HG03095 (cell line): ENCODE measurements at regions not wholly inside any gene's neighbourhood (a gene's known extent, or its start where the extent isn't known, plus 50 kb on each side); places are given as distances from the start of the nearest gene placed in this dataset.

Experiments used
- ATAC-seq: cut with Tn5 transposase; IDR thresholded peaks from one replicate; pipeline ENCODE4 v1.9.1; 2021; ENCODE audit warnings: moderate library complexity; ENCODE audit not compliant: unreplicated experiment

DNA sequence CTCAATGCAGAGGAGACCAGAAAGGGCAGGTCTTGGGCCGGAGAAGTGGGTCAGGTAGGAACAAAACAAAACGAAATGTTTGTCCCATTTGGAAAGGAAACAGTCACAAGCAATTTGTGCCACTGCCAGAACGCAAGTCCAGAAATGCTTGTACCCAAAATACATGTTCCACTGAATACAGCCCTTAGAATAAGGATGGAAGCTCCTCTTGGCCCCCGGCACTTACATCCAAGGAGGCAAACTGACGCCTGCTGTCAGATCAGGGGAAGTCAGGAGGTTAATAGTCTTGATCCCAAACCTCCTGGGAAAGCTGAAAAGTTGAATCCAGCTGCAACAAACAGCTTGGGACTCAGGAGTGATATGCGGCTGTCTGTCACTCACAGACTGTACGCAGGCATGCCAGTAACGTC lies 75.9 kb upstream of the GALNT2 start:
- no peak for ATAC-seq

DNA sequence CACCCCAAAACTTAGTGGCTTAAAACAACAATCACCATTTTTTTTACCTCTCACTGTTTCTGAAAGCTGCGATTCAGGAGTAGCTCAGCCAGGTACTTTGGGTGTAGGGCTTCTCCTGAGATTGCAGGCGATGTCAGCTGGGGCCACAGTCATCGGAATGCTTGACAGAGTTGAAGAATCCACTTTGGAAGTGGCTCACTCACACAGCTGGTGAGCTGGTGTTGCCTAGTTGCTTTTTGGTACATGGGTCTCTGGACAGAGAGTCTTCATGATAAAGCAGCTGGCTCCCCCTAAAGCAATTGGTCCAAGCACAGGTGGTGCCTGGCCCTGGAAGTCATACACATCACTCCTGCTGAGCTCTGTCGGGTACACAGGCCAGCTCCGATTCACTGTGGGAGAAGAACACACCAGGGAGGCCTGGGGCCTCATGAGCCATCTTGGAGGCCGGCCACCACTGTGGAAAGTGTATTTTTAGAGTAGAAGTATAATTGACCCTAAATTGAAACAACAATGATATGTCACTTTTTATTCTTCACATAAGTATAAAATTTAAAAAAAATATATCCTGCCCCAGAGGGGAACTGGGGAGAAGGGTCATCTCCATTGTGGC lies 75.2 kb upstream of the GALNT2 start:
- no peak for ATAC-seq

DNA sequence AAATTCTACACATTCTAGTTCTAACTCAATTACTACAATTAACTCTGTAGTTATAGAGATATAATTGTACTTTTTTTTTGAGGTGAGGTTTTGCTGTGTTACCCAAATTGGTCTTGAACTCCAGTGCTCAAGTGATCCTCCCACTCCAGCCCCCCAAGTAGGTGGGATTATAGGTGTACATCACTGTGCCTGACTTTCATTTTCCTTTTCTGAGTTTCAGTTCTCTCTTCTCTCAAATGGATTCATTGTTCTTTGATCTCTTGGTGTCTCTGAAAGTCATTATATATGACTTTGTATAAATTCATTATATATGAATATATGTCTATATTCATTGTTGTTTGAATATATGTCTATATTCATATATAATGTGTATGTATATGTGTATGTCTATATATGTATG lies 74.0 kb upstream of the GALNT2 start:
- ATAC-seq, result no peak

DNA sequence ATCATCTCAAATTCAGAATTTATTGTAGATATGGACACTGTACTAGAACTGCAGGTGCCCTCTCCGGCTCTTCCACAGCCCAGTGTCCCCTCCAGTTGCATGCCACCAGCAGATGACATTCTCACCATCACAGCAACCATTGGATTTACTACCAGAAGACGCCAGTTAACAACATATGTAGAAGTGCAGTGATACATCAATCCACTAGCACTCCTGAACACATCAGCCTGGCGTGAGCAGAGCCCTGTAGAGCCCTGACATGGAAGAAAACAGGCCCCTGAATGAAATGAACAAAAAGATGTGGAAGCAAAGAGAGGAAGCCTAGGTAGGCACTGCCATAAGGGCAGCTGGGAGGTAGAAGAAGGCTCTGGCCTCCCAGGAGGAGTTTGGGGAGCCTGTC lies 73.1 kb upstream of the GALNT2 start:
- no peak for ATAC-seq

DNA sequence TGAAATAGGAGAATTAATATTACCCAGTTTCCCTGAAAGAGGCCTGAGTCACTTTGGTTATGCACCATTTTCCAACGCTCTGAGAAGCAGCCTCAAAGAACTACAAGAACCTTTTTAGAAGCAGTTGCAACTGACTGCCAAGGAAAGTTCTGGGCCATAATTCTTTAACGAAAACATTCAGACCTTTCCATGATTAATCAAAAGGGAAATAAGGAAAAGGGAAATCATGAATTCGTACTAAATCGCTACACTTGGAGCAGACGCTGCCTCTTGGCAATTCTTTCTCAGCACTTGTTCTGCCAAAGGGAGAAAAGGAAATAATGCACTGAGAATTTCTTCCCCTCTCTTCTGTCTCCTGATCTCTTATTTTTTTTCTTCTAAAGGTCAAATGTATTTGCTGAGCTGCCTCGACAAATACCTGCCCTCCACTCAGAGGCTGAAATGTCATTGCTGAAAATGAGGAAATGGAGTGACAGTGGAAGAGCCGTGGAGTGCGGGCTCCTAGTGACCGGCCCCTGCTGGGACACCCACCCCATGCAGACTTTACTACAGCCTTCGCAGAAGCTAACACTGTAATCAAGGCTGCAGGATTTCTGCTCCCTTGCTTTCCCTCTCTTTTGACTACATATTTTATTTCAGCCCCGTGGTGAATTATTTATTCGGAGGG lies 67.9 kb upstream of the GALNT2 start:
- ATAC-seq, result no peak

DNA sequence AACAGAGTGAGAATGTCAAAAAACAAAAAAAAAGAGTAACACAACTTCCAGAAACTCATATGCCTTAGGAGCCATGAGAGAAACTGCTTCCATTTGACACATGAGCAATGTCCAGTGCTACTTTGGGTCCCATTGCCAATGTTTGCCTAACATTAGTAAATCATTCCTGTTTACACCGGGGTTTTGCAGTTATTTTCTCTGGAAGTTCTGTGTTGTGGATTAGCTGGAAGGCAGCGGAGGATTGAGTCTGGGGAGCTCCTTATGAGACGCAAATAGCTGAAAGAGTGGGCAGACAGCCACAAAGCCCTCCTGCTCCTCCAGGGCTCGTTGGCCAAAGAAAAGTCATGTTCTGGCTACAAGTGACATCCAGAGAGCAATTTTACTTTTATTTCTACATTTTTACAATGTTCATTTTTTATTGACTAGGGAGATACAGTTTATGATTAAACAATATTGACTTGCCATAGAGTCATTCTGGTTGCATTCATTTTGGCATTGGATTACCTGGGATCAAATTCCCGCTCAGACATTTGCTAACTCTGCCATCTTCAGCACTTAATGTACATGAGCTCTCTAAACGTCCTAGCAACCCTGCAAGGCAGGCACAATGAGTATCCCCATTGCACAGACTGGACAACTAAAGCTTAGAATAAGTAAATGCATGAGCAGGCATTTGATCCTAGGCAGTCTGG lies 66.4 kb upstream of the GALNT2 start:
- no peak for ATAC-seq

DNA sequence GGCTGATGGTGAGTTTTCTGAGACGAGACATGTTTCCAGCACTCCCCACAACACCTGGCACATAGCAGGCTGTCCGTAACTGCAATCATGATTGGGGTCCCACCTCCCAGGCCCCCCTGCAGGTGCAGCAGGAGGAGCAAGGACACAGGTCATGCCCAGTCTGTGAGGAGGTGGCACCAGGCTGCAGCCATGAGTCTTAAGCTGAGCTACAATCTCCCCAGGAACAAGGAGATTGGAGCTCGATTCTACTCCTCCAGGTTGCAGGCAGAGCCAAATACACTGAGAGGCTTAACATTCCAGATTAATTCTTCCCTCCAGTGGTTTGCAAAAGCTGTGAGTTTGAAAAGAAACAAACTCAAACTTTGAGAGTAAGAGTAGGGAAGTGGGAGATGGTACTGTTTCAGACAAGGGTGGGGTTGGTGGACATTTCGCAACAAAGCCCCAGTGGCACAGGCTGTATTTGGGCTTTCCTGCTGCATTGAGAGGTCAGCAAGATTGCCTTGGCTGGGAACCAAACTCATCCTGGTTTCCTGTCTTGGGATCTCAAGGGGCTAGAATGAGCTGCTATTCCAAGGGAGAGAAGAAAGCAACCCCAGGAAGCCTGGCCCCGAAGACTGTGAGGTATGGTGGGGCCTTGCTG lies 64.8 kb upstream of the GALNT2 start:
- no peak for ATAC-seq

DNA sequence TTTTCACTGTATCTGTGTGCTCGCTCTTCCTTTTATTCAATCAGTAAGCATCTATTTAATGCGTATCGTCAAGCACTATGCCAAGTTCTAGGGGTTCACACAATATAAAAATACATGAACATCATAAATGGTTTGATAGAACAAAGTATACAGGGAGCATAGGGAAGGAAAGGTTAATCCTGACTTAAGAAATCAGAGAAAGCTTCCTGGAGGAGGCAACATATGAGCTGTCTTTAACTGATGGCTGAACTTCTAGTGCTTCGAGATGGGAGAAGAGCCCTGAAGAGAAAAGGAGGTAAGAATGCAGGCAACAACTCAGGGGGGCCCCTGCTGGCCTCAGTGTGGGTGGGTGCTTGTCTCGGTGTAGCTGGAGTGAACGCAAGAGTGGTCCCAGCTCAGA lies 63.6 kb upstream of the GALNT2 start:
- ATAC-seq, result no peak

DNA sequence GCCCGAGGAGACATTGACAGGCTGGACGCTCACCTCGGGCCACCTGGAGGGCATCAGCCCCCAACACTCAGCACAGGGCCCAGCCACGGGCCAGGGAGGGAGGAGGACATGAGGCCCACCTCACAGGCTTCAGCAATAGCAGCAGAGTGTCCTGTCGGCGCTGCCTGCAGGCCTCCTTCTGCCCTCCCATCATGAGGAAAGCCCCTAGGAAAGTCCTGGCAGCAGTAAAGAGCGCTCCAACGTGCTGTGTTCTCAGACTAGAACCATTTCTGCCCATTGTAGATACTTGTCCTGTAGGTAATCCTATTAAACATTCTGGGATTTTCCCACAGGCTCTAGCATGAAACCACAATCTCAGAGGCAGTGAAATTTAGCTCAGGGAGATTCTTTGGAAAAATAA lies 62.0 kb upstream of the GALNT2 start:
- no peak for ATAC-seq

DNA sequence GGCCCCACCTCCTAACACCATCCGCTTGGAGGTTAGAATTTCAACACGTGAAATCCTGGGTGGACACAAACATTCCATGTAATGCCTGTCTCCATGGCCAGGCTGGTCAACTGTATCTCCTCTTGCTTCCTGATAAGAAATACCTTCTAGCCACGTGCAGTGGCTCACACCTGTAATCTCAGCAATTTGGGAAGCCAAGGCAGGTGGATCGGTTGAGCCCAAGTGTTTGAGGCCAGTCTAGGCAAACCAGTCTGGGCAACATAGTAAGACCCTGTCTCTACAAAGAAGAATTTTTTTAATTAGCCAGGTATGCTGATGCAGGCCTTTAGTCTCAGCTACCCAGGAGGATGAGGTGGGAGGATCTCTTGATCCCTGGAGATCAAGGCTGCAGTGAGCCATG lies 58.3 kb upstream of the GALNT2 start:
- ATAC-seq, result no peak

DNA sequence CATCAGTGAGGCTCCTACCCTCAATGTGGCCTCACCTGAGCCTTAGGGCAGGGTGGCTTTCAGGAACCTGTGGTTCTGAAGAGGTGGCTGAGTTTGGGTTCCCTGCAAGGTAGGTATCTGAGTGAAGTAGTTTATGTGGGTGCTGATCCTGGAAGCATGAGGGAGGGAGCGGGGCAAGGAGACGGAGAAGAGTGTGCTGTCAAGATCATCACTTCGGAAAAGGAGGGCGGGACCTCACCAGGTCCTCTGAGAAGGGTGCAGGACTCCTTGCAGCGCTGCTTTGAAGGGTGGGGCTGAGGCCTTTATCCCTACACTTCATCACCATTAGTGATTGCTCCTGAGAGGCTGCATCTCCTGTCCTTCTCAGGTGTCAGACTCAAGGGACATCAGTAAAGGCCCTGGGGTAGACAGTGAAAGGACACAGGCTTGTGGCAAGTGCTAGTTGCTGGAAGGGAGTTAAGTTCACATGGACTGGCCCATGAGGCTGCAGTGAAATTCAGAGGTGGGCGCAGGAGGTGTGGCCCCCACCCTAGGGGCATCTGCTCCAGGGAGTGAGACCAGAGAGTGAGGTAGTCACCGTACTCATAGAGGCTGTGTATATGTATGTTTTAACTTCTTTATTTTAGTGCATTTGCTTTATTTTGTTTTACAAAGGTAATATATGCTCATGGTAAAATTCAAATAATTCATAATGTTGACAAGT lies 57.3 kb upstream of the GALNT2 start:
- ATAC-seq, result no peak

DNA sequence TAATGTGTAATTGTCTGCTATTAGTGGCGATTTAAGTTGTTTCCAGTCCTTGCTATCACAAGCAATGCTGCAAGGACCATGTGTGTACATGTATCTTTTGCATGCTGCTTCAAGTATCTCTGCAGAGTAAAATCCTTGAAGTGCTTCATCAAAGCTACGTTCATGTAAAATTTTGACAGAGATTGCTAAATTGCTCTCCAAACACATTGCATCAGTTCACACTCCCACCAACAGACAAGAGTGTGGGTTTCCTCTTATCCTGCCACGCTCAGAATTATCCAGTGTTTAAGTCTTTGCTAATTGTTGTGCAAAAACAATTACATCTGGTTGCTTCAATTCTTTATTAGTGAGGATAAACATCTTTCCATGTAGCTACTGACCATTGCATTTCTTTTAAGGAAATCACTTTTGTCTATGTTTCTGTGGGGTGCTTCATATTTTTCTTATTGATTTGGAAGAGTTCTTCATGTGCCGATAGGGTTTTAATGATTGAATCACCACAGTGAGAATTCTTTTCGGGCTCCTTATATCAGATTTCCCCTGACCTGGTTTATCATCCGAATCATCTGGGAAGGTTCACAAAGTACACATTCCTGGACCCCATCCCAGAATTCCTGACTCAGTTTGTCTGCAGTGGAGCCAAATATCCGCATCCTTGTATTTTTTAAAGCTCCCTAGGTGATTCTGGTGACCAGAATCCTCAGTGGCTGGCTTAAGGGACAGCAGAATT lies 56.3 kb upstream of the GALNT2 start:
- ATAC-seq, result no peak

DNA sequence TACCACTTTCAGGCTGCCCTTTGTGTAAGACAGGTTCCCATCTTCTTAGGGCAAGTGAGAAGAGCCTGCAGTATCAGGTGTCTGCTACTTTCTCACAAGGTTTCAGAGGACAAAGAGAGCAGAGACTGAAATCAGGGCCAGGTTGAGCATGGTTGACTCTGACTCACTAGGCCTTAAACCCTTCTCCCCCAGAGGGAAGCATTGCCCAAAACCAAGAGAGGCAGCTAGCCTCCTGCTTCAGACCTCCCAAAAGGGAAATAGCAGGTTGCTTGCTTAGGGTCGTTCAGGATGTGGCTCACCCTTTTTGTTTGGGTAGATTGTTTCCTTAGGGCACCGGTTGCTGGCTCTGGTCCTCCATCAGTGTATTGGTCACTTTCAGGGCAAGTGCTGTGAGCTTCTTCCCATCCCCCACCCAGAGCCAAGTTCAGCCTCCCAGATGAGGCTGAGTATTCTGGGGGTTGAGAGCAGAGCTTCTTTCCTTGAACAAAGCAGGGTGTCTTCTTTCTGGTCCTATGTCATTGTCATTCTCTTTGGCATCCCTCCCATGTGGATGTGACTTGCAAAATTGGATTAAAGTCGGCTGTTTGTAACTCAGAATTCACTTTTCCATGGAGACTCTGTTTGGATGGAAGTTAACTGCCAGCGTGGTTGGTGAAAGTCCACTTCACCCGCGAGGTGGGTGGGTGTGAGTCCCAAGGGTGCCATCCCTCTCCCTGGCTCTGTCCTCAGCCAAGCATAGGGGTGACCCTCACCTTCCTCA lies 55.5 kb upstream of the GALNT2 start:
- ATAC-seq, result no peak

DNA sequence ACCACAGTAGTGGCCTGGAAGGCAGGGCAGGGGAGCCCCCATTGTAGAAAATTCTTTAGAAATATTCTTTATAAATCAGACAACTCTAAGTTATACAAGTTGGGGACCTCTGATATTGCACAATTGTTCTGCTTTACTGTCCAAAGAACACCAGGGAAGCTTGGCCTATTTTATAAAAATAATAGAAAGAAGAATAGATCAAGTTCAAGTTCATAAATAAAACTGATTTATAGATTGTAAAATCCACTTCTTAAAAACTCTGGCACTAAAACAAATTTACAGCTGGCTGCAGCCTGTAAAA lies 55.0 kb upstream of the GALNT2 start:
- ATAC-seq, result no peak

DNA sequence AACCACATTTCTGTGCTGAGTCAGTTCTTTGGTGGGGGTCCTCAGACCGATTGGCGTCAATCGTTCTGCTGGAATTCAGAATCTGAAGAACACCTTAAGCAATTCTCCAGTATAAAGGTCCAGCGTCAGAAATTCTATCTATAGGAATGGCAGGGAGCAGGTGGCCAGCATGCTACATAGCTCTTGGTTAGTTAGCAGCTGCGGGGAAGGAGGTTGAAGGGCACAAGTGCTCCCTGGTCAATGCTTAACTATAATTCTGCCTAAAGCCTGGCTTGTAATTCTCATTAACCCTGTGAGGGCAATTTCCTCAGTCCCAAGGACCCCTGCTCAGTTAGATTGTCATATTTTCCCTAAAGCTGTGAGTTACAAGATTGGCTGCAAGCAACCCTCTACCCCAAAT lies 54.3 kb upstream of the GALNT2 start:
- no peak for ATAC-seq

DNA sequence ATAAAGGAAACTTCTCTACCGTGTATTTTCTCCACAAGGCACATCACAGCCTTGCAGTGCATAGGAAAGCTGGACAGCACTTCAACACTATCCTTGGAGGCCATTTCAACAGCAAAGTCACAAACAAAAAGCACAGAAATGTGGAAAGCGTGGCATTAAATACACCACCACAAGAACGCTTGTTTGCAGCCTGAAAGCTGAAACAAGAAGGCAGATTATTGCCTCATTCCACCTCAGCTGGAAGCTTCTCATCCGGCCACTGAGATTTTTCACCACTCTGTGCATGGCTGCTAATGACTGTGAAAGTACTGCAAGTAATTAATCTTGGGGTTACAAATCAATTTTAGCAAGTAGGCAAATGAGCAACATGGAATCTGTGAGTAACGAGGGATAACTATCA lies 50.9 kb upstream of the GALNT2 start:
- ATAC-seq, result no peak
